GM23248 (cell line): ENCODE measurements at regions not wholly inside any gene's neighbourhood (a gene's known extent, or its start where the extent isn't known, plus 50 kb on each side); places are given as distances from the start of the nearest gene placed in this dataset.

Source experiments
- DNase-seq: peaks from one replicate; pipeline ENCODE4 v3.0.0-alpha.2; 2015
- H2AFZ ChIP-seq: fragments of 200-600 bp; sonication (generic); 2 replicates; pipeline ENCODE4 v1.6.1; 2016; ENCODE audit warnings: antibody characterized with exemption
- H3F3A ChIP-seq: fragments of 200-600 bp; sonication (generic); 2 replicates; pipeline ENCODE4 v1.6.1; 2016; ENCODE audit warnings: mild to moderate bottlenecking, antibody characterized with exemption, mixed run types; ENCODE audit not compliant: insufficient read depth
- H3K27ac ChIP-seq: fragments of 200-600 bp; sonication (generic); 2 replicates; pipeline ENCODE4 v1.5.1; 2016; ENCODE audit warnings: mild to moderate bottlenecking
- H3K27me3 ChIP-seq: fragments of 200-600 bp; sonication (generic); replicated peaks from 2 replicates; pipeline ENCODE4 v1.6.1; 2016; ENCODE audit warnings: mild to moderate bottlenecking; ENCODE audit not compliant: insufficient read depth
- H3K36me3 ChIP-seq: fragments of 200-600 bp; sonication (generic); 2 replicates; pipeline ENCODE4 v1.6.1; 2016; ENCODE audit warnings: low read depth, mild to moderate bottlenecking
- H3K4me1 ChIP-seq: fragments of 200-600 bp; sonication (generic); 2 replicates; pipeline ENCODE4 v1.6.1; 2016; ENCODE audit warnings: mild to moderate bottlenecking; ENCODE audit not compliant: insufficient read depth
- H3K4me2 ChIP-seq: fragments of 200-600 bp; sonication (generic); one replicate; pipeline ENCODE4 v1.6.1; 2016; ENCODE audit warnings: mild to moderate bottlenecking; ENCODE audit not compliant: unreplicated experiment
- H3K4me3 ChIP-seq: fragments of 200-600 bp; sonication (generic); 2 replicates; pipeline ENCODE4 v1.5.1; 2016; ENCODE audit warnings: mild to moderate bottlenecking
- H3K79me2 ChIP-seq: fragments of 200-600 bp; sonication (generic); 2 replicates; pipeline ENCODE4 v1.6.1; 2016; ENCODE audit warnings: mild to moderate bottlenecking; ENCODE audit not compliant: insufficient read depth
- H3K9ac ChIP-seq: fragments of 200-600 bp; sonication (generic); 2 replicates; pipeline ENCODE4 v1.6.1; 2016; ENCODE audit warnings: mild to moderate bottlenecking
- H3K9me2 ChIP-seq: fragments of 200-600 bp; sonication (generic); 2 replicates; pipeline ENCODE4 v1.6.1; 2016; ENCODE audit warnings: mixed run types, mild to moderate bottlenecking, moderate library complexity; ENCODE audit not compliant: insufficient read depth
- H3K9me3 ChIP-seq: fragments of 200-600 bp; sonication (generic); one replicate; pipeline ENCODE4 v1.6.1; 2017; ENCODE audit warnings: low read depth
- H4K20me1 ChIP-seq: fragments of 200-600 bp; sonication (generic); 2 replicates; pipeline ENCODE4 v1.6.0; 2016; ENCODE audit not compliant: insufficient read depth
- EZH2 ChIP-seq: fragments of 200-600 bp; sonication (generic); IDR thresholded peaks from 2 replicates; pipeline ENCODE4 v1.6.1; 2018; ENCODE audit warnings: antibody characterized with exemption, mild to moderate bottlenecking; ENCODE audit not compliant: insufficient read depth, poor library complexity, severe bottlenecking
- EZH2phosphoT487 ChIP-seq: fragments of 200-600 bp; sonication (generic); IDR thresholded peaks from 2 replicates; pipeline ENCODE4 v1.6.1; 2018; ENCODE audit warnings: antibody characterized with exemption, moderate library complexity, mild to moderate bottlenecking, low read depth; ENCODE audit not compliant: insufficient read depth
- WGBS, 2 experiments: methylation state at CpG; one replicate each; pipeline ENCODE4 v1.1.6; 2015 to 2017; ENCODE audit warnings: low lambda C conversion rate in 2 of 2, low coverage in 1 of 2; ENCODE audit errors: missing lambda C conversion rate in 2 of 2; 5-methylcytosine and 5-hydroxymethylcytosine counted together
- in situ Hi-C: fragments of 300-500 bp; cut with MboI; formaldehyde crosslinking; loops from 2 replicates; pipeline ENCODE4 v1.15.0; 2020

- H3K79me2 ChIP-seq = no peaks in the 10 kb centered on the region
- no peak overlapping the region for H3K9ac ChIP-seq
- in situ Hi-C loops = no loop called here
- H4K20me1 ChIP-seq = no peaks in the 10 kb centered on the region
- no peak overlapping the region for H3K4me3 ChIP-seq
- no peaks in the 10 kb centered on the region for H3F3A ChIP-seq
- no peaks in the 10 kb centered on the region for H3K9me2 ChIP-seq
- H3K4me2 ChIP-seq = no peak overlapping the region
- TF ChIP-seq EZH2phosphoT487 = no peak
- no peak for TF ChIP-seq EZH2
- H3K36me3 ChIP-seq = no peaks in the 10 kb centered on the region
- no peaks in the 10 kb centered on the region for H3K9me3 ChIP-seq
- no peaks in the 10 kb centered on the region for H3K27me3 ChIP-seq
- H3K4me1 ChIP-seq = no peaks in the 10 kb centered on the region
- H2AFZ ChIP-seq = no peak overlapping the region
- no peak overlapping the region for H3K27ac ChIP-seq
- no peak for DNase-seq
- 16 to 17% methylated on average over 5 of the region's 5 CpGs for WGBS, 2 experiments
Measured at GRCh38 chr2:78646533-78647364, 378.8 kb upstream of the REG3G start.

GRCh38 chr2:78648558-78648957 lies 376.9 kb upstream of the REG3G start:
- H3K79me2 ChIP-seq = no peaks in the 10 kb centered on the region
- H3K4me1 ChIP-seq = no peaks in the 10 kb centered on the region
- H3K4me3 ChIP-seq = no peak overlapping the region
- TF ChIP-seq EZH2phosphoT487 (no peak), EZH2 (no peak)
- H4K20me1 ChIP-seq = no peaks in the 10 kb centered on the region
- H3K27me3 ChIP-seq = no peaks in the 10 kb centered on the region
- H3K36me3 ChIP-seq = no peaks in the 10 kb centered on the region
- no peaks in the 10 kb centered on the region for H3F3A ChIP-seq
- no peaks in the 10 kb centered on the region for H3K9me3 ChIP-seq
- H2AFZ ChIP-seq = no peak overlapping the region
- no peaks in the 10 kb centered on the region for H3K9me2 ChIP-seq
- DNase-seq = no peak
- no peak overlapping the region for H3K4me2 ChIP-seq
- H3K9ac ChIP-seq = no peak overlapping the region
- in situ Hi-C loops = no loop called here
- WGBS, 2 experiments = 0 to 2% methylated on average over 1 of the region's 1 CpG
- H3K27ac ChIP-seq = no peak overlapping the region

GRCh38 chr2:78654941-78655340 lies 370.6 kb upstream of the REG3G start:
- no peaks in the 10 kb centered on the region for H3F3A ChIP-seq
- in situ Hi-C loops = no loop called here
- no peaks in the 10 kb centered on the region for H3K36me3 ChIP-seq
- DNase-seq = no peak
- no peaks in the 10 kb centered on the region for H3K79me2 ChIP-seq
- no peaks in the 10 kb centered on the region for H3K9me2 ChIP-seq
- H2AFZ ChIP-seq = no peak overlapping the region
- WGBS, 2 experiments = 19 to 33% methylated on average over 5 of the region's 5 CpGs
- H4K20me1 ChIP-seq = no peaks in the 10 kb centered on the region
- H3K4me1 ChIP-seq = no peaks in the 10 kb centered on the region
- no peak overlapping the region for H3K9ac ChIP-seq
- no peaks in the 10 kb centered on the region for H3K9me3 ChIP-seq
- H3K4me3 ChIP-seq = no peak overlapping the region
- H3K27ac ChIP-seq = no peak overlapping the region
- no peaks in the 10 kb centered on the region for H3K27me3 ChIP-seq
- no peak overlapping the region for H3K4me2 ChIP-seq
- TF ChIP-seq EZH2phosphoT487 = no peak
- TF ChIP-seq EZH2 = no peak

GRCh38 chr2:78676921-78677696 lies 348.4 kb upstream of the REG3G start:
- in situ Hi-C loops = no loop called here
- 11 to 20% methylated on average over 4 of the region's 4 CpGs for WGBS, 2 experiments
- Histone ChIP-seq H4K20me1 (no peaks in the 10 kb centered on the region), H3F3A (no peaks in the 10 kb centered on the region), H3K9ac (no peak overlapping the region), H3K9me3 (no peaks in the 10 kb centered on the region), H3K27ac (no peak overlapping the region), H3K27me3 (no peaks in the 10 kb centered on the region), H3K4me2 (no peak overlapping the region), H3K9me2 (no peaks in the 10 kb centered on the region), H3K4me3 (no peak overlapping the region), H3K4me1 (no peaks in the 10 kb centered on the region), H3K36me3 (no peaks in the 10 kb centered on the region), H3K79me2 (no peaks in the 10 kb centered on the region), H2AFZ (no peak overlapping the region)
- no peak for DNase-seq
- TF ChIP-seq EZH2 (no peak), EZH2phosphoT487 (no peak)
